GM18517 (cell line): ENCODE measurements at regions not wholly inside any gene's neighbourhood (a gene's known extent, or its start where the extent isn't known, plus 50 kb on each side); places are given as distances from the start of the nearest gene placed in this dataset.

Experiments
- ATAC-seq: cut with Tn5 transposase; IDR thresholded peaks from one replicate; pipeline ENCODE4 v1.9.1; 2021; ENCODE audit warnings: mild to moderate bottlenecking, moderate library complexity; ENCODE audit not compliant: unreplicated experiment

- no peak for ATAC-seq
Observed at GRCh38 chr13:76463314-76463713, 422.9 kb downstream of the KCTD12 start.

- no peak for ATAC-seq
Observed at GRCh38 chr13:76461999-76462398, 424.2 kb downstream of the KCTD12 start.

GRCh38 chr13:76461484-76461883, 424.7 kb downstream of the KCTD12 start:
- ATAC-seq: no peak

- ATAC-seq: no peak
Observed at GRCh38 chr13:76459863-76460262, 426.3 kb downstream of the KCTD12 start.

- ATAC-seq: no peak
Observed at GRCh38 chr13:76455960-76456359, 430.2 kb downstream of the KCTD12 start.

- ATAC-seq: no peak
Observed at GRCh38 chr13:76454991-76455390, 431.2 kb downstream of the KCTD12 start.

GRCh38 chr13:76449716-76450115, 436.5 kb downstream of the KCTD12 start:
- no peak for ATAC-seq

GRCh38 chr13:76446191-76446590, 440.0 kb downstream of the KCTD12 start:
- no peak for ATAC-seq

- ATAC-seq: peak; percentile 88
Observed at GRCh38 chr13:76440568-76440967, 445.6 kb downstream of the KCTD12 start.

GRCh38 chr13:76439546-76439945, 446.7 kb downstream of the KCTD12 start:
- ATAC-seq: no peak

GRCh38 chr13:76438050-76438449, 448.2 kb downstream of the KCTD12 start:
- ATAC-seq: no peak

GRCh38 chr13:76425935-76426334, 460.3 kb downstream of the KCTD12 start:
- ATAC-seq: no peak

- no peak for ATAC-seq
Observed at GRCh38 chr13:76421011-76421410, 465.2 kb downstream of the KCTD12 start.

- no peak for ATAC-seq
Observed at GRCh38 chr13:76418404-76418803, 467.8 kb downstream of the KCTD12 start.

GRCh38 chr13:76414320-76414719, 471.9 kb downstream of the KCTD12 start:
- ATAC-seq: no peak

- no peak for ATAC-seq
Observed at GRCh38 chr13:76406243-76406642, 480.0 kb downstream of the KCTD12 start.

- ATAC-seq: no peak
Observed at GRCh38 chr13:76398425-76398824, 487.8 kb downstream of the KCTD12 start.

- ATAC-seq: no peak
Observed at GRCh38 chr13:76397413-76397812, 488.8 kb downstream of the KCTD12 start.

GRCh38 chr13:76389321-76389720, 496.9 kb downstream of the KCTD12 start:
- ATAC-seq: no peak

- no peak for ATAC-seq
Observed at GRCh38 chr13:76387566-76387965, 498.6 kb downstream of the KCTD12 start.

- ATAC-seq: no peak
Observed at GRCh38 chr13:76386321-76386720, 499.9 kb downstream of the KCTD12 start.

- ATAC-seq: no peak
Observed at GRCh38 chr13:76385586-76385985, 500.6 kb downstream of the KCTD12 start.

- no peak for ATAC-seq
Observed at GRCh38 chr13:76383676-76384461, 502.3 kb downstream of the KCTD12 start.
